SK-N-SH (cell line): ENCODE measurements at regions not wholly inside any gene's neighbourhood (a gene's known extent, or its start where the extent isn't known, plus 50 kb on each side); places are given as distances from the start of the nearest gene placed in this dataset.

Source experiments
- CTCF ChIA-PET: fragments of 300-600, 350-600 bp; formaldehyde crosslinking; extraction: SDS; loops from one replicate; lab custom pipeline; 2021; lab: Yijun Ruan, JAX
- POLR2A ChIA-PET: fragments of 350-600 bp; sonication (Branson Sonifier 250); formaldehyde crosslinking; extraction: SDS; loops from one replicate; lab custom pipeline; 2020; ENCODE audit warnings: antibody characterized with exemption, inconsistent platforms; lab: Yijun Ruan, JAX
- DNase-seq: peaks from one replicate; pipeline ENCODE4 v3.0.0; 2012
- H2AFZ ChIP-seq: fragments of 200-600 bp; sonication (generic); 2 replicates; pipeline ENCODE4 v1.8.1; 2016; ENCODE audit warnings: antibody characterized with exemption, mild to moderate bottlenecking, low read depth
- H3F3A ChIP-seq: fragments of 200-600 bp; sonication (generic); replicated peaks from 2 replicates; pipeline ENCODE3; 2016; ENCODE audit warnings: antibody characterized with exemption, mild to moderate bottlenecking; ENCODE audit not compliant: insufficient read depth
- H3K27ac ChIP-seq, 2 experiments: fragments of 200-500 bp in 1 of 2; fragments of 200-600 bp in 1 of 2; sonication (Bioruptor generic) in 1 of 2; sonication (generic), shearing (Covaris generic) in 1 of 2; 2 replicates each; pipeline versions ENCODE4 v1.5.1 to v1.6.1; 2014 to 2016; ENCODE audit warnings: low read depth in 2 of 2, inconsistent platforms in 1 of 2, low read length in 1 of 2, mild to moderate bottlenecking in 1 of 2, mixed read lengths in 1 of 2
- H3K27me3 ChIP-seq: fragments of 200-600 bp; sonication (generic), shearing (Covaris generic); 2 replicates; pipeline ENCODE4 v1.6.1; 2016; ENCODE audit warnings: mixed run types; ENCODE audit not compliant: insufficient read depth
- H3K36me3 ChIP-seq, 2 experiments: fragments of 200-500 bp in 1 of 2; fragments of 200-600 bp in 1 of 2; sonication (Bioruptor generic) in 1 of 2; sonication (generic) in 1 of 2; replicated peaks in 1 of 2; 2 replicates each; pipeline versions ENCODE3 to v1.5.1; 2014 to 2016; ENCODE audit warnings: low read length in 1 of 2, mild to moderate bottlenecking in 1 of 2; ENCODE audit not compliant: insufficient read depth in 2 of 2, control insufficient read depth in 1 of 2
- H3K4me1 ChIP-seq, 2 experiments: fragments of 200-500 bp in 1 of 2; fragments of 200-600 bp in 1 of 2; sonication (Bioruptor generic) in 1 of 2; sonication (generic), shearing (Covaris generic) in 1 of 2; 2 replicates each; pipeline versions ENCODE4 v1.5.1 to v1.6.1; 2014 to 2016; ENCODE audit warnings: low read depth in 1 of 2, low read length in 1 of 2, mixed run types in 1 of 2; ENCODE audit not compliant: insufficient read depth in 2 of 2, control insufficient read depth in 1 of 2
- H3K4me2 ChIP-seq: fragments of 200-600 bp; sonication (generic), shearing (Covaris generic); 2 replicates; pipeline ENCODE4 v1.6.1; 2017; ENCODE audit warnings: mixed run types
- H3K4me3 ChIP-seq, 2 experiments: fragments of 200-500 bp in 1 of 2; fragments of 200-600 bp in 1 of 2; sonication (Bioruptor generic) in 1 of 2; sonication (generic), shearing (Covaris generic) in 1 of 2; 2 replicates each; pipeline versions ENCODE4 v1.5.1 to v1.8.1; 2014 to 2016; ENCODE audit warnings: low read depth in 2 of 2, inconsistent platforms in 1 of 2, low read length in 1 of 2, mild to moderate bottlenecking in 1 of 2, mixed read lengths in 1 of 2, moderate library complexity in 1 of 2
- H3K79me2 ChIP-seq: fragments of 200-600 bp; sonication (generic); 2 replicates; pipeline ENCODE4 v1.8.1; 2017; ENCODE audit warnings: mild to moderate bottlenecking; ENCODE audit not compliant: insufficient read depth
- H3K9ac ChIP-seq: fragments of 200-600 bp; sonication (generic); 2 replicates; pipeline ENCODE4 v1.6.1; 2017; ENCODE audit warnings: mixed run types
- H3K9me2 ChIP-seq: fragments of 200-600 bp; sonication (generic); 2 replicates; pipeline ENCODE4 v1.6.1; 2017; ENCODE audit warnings: mixed run types
- H3K9me3 ChIP-seq: fragments of 200-600 bp; sonication (generic); 2 replicates; pipeline ENCODE4 v1.6.1; 2017; ENCODE audit warnings: mixed run types, mild to moderate bottlenecking, moderate library complexity
- H4K20me1 ChIP-seq: fragments of 200-600 bp; sonication (generic); 2 replicates; pipeline ENCODE4 v1.6.1; 2017; ENCODE audit warnings: mild to moderate bottlenecking, mixed run types; ENCODE audit not compliant: insufficient read depth
- CHD2 ChIP-seq: fragments of 150-350 bp; IDR thresholded peaks from 2 replicates; pipeline ENCODE4 v1.6.1; 2018; ENCODE audit warnings: low read length; ENCODE audit not compliant: partially characterized antibody
- ELF1 ChIP-seq: IDR thresholded peaks from 2 replicates; pipeline ENCODE4 v1.4.0; 2012
- EP300 ChIP-seq, 2 experiments: IDR thresholded peaks; 2 replicates each; pipeline versions ENCODE4 v1.4.0 to v1.6.1; 2012; ENCODE audit warnings: borderline replicate concordance in 1 of 2, low read depth in 1 of 2, low read length in 1 of 2
- EZH2phosphoT487 ChIP-seq: fragments of 200-600 bp; sonication (generic); IDR thresholded peaks from 2 replicates; pipeline ENCODE4 v1.6.1; 2017; ENCODE audit warnings: low read depth, mixed run types, mild to moderate bottlenecking, antibody characterized with exemption, moderate library complexity, borderline replicate concordance
- FOSL2 ChIP-seq: IDR thresholded peaks from 2 replicates; pipeline ENCODE4 v1.4.0; 2012; ENCODE audit warnings: low read depth, mild to moderate bottlenecking, moderate library complexity, borderline replicate concordance
- FOXJ3 ChIP-seq: sonication (generic); formaldehyde crosslinking; IDR thresholded peaks from 2 replicates; pipeline ENCODE4 v1.5.1; 2020; ENCODE audit warnings: mild to moderate bottlenecking, missing genetic modification reagents
- FOXM1 ChIP-seq: IDR thresholded peaks from 2 replicates; pipeline ENCODE4 v1.4.0; 2012; ENCODE audit warnings: low read depth, mild to moderate bottlenecking
- GABPA ChIP-seq: IDR thresholded peaks from 2 replicates; pipeline ENCODE4 v1.4.0; 2012; ENCODE audit warnings: low read depth, mild to moderate bottlenecking
- GATA2 ChIP-seq: sonication (generic); formaldehyde crosslinking; IDR thresholded peaks from 2 replicates; pipeline ENCODE4 v1.5.0; 2020; ENCODE audit warnings: mild to moderate bottlenecking, missing genetic modification reagents
- MAX ChIP-seq: IDR thresholded peaks from 2 replicates; pipeline ENCODE4 v1.4.0; 2012; ENCODE audit warnings: low read depth
- MEF2A ChIP-seq: IDR thresholded peaks from 2 replicates; pipeline ENCODE4 v1.4.0; 2012; ENCODE audit warnings: low read depth, borderline replicate concordance
- NRF1 ChIP-seq: IDR thresholded peaks from 2 replicates; pipeline ENCODE4 v1.6.1; 2012; ENCODE audit warnings: low read depth, mild to moderate bottlenecking, low read length
- PBX3 ChIP-seq: IDR thresholded peaks from 2 replicates; pipeline ENCODE4; 2012
- POLR2AphosphoS5 ChIP-seq: IDR thresholded peaks from 2 replicates; pipeline ENCODE4 v1.6.1; 2012; ENCODE audit warnings: low read depth, low read length
- RAD21 ChIP-seq: IDR thresholded peaks from 2 replicates; pipeline ENCODE4 v1.6.1; 2012; ENCODE audit warnings: mild to moderate bottlenecking, low read length
- TAF1 ChIP-seq: IDR thresholded peaks from 2 replicates; pipeline ENCODE4 v1.6.1; 2012; ENCODE audit warnings: low read depth, mild to moderate bottlenecking, low read length, moderate library complexity, borderline replicate concordance
- TCF12 ChIP-seq: IDR thresholded peaks from 2 replicates; pipeline ENCODE4 v1.4.0; 2012
- TEAD4 ChIP-seq: IDR thresholded peaks from 2 replicates; pipeline ENCODE4 v1.4.0; 2012; ENCODE audit warnings: mild to moderate bottlenecking, borderline replicate concordance; ENCODE audit not compliant: insufficient read depth
- YY1 ChIP-seq: IDR thresholded peaks from 2 replicates; pipeline ENCODE4 v1.4.0; 2012; ENCODE audit warnings: low read depth, mild to moderate bottlenecking
- WGBS: methylation state at CpG from one replicate; pipeline ENCODE4 v1.1.6; 2017; ENCODE audit warnings: low lambda C conversion rate; 5-methylcytosine and 5-hydroxymethylcytosine counted together
- TF ChIP-seq, protein P1 (sequence below): fragments of 150-350 bp; IDR thresholded peaks from 2 replicates; pipeline ENCODE4 v1.6.1; 2017; ENCODE audit warnings: antibody characterized with exemption, low read length, low read depth, borderline replicate concordance
- TF ChIP-seq, protein P2 (sequence below): IDR thresholded peaks from 2 replicates; pipeline ENCODE4 v1.4.0; 2012; ENCODE audit warnings: low read depth, borderline replicate concordance
- TF ChIP-seq, protein P3 (sequence below): fragments of 200-600 bp; sonication (generic); IDR thresholded peaks from 2 replicates; pipeline ENCODE4 v1.6.1; 2017; ENCODE audit warnings: antibody characterized with exemption, mild to moderate bottlenecking, moderate library complexity

GRCh38 chr13:89407357-89407756 lies 1736.2 kb downstream of the SLITRK5 start:
- H3K9me3 ChIP-seq, result no peaks in the 10 kb centered on the region
- CTCF ChIA-PET, result no interaction called here
- no peak overlapping the region for H3K27ac ChIP-seq
- no peaks in the 10 kb centered on the region for H3K9me2 ChIP-seq
- no peaks in the 10 kb centered on the region for H3K36me3 ChIP-seq
- H2AFZ ChIP-seq, result no peak overlapping the region
- DNase-seq, result no peak
- H3K4me2 ChIP-seq, result no peak overlapping the region
- POLR2A ChIA-PET, result no interaction called here
- 59% methylated on average over 4 of the region's 4 CpGs for WGBS
- H3K27me3 ChIP-seq, result no peaks in the 10 kb centered on the region
- H3K79me2 ChIP-seq, result no peaks in the 10 kb centered on the region
- no peaks in the 10 kb centered on the region for H4K20me1 ChIP-seq
- no peak overlapping the region for H3K4me3 ChIP-seq
- TF ChIP-seq EP300 (IDR thresholded peaks at IDR 0.05; ENCODE audit: borderline replicate concordance in 1 of 2, low read depth in 1 of 2, low read length in 1 of 2) (no peak), TAF1 (no peak), GATA2 (CRISPR knock-in tag) (no peak), ELF1 (no peak), TCF12 (no peak), TEAD4 (no peak), POLR2AphosphoS5 (no peak), MEF2A (no peak), GABPA (no peak), PBX3 (no peak), CHD2 (no peak), MAX (no peak), RAD21 (no peak)
- TF ChIP-seq, protein P1, sequence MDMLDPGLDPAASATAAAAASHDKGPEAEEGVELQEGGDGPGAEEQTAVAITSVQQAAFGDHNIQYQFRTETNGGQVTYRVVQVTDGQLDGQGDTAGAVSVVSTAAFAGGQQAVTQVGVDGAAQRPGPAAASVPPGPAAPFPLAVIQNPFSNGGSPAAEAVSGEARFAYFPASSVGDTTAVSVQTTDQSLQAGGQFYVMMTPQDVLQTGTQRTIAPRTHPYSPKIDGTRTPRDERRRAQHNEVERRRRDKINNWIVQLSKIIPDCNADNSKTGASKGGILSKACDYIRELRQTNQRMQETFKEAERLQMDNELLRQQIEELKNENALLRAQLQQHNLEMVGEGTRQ, result no peak
- TF ChIP-seq, protein P2, sequence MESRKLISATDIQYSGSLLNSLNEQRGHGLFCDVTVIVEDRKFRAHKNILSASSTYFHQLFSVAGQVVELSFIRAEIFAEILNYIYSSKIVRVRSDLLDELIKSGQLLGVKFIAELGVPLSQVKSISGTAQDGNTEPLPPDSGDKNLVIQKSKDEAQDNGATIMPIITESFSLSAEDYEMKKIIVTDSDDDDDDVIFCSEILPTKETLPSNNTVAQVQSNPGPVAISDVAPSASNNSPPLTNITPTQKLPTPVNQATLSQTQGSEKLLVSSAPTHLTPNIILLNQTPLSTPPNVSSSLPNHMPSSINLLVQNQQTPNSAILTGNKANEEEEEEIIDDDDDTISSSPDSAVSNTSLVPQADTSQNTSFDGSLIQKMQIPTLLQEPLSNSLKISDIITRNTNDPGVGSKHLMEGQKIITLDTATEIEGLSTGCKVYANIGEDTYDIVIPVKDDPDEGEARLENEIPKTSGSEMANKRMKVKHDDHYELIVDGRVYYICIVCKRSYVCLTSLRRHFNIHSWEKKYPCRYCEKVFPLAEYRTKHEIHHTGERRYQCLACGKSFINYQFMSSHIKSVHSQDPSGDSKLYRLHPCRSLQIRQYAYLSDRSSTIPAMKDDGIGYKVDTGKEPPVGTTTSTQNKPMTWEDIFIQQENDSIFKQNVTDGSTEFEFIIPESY, result no peak
- H3K4me1 ChIP-seq, result no peaks in the 10 kb centered on the region
- no peak overlapping the region for H3K9ac ChIP-seq
- no peaks in the 10 kb centered on the region for H3F3A ChIP-seq

- POLR2A ChIA-PET, result interaction anchor here (0.6 kb wide), 1 partner anchor 16 kb away, joined by 4 read pairs; no protein-coding TSS in a partner anchor
- DNase-seq, result no peak
- Histone ChIP-seq H3K4me3 (no peak overlapping the region), H3F3A (no peaks in the 10 kb centered on the region), H3K36me3 (no peaks in the 10 kb centered on the region), H3K9me3 (no peaks in the 10 kb centered on the region), H2AFZ (no peak overlapping the region), H3K4me1 (no peaks in the 10 kb centered on the region), H3K79me2 (no peaks in the 10 kb centered on the region), H3K27ac (no peak overlapping the region), H3K9me2 (no peaks in the 10 kb centered on the region), H3K27me3 (no peaks in the 10 kb centered on the region), H4K20me1 (no peaks in the 10 kb centered on the region), H3K4me2 (no peak overlapping the region), H3K9ac (no peak overlapping the region)
- WGBS, result 55% methylated on average over 2 of the region's 2 CpGs
- CTCF ChIA-PET, result interaction anchor here (2.8 kb wide), 1 partner anchor 263 kb away, joined by 8 read pairs; no protein-coding TSS in a partner anchor
- TF ChIP-seq FOXM1 (no peak), EZH2phosphoT487 (no peak), GABPA (no peak), NRF1 (no peak), TCF12 (no peak), YY1 (no peak), FOXJ3 (no peak), ELF1 (no peak), FOSL2 (no peak)
- TF ChIP-seq, protein P3, sequence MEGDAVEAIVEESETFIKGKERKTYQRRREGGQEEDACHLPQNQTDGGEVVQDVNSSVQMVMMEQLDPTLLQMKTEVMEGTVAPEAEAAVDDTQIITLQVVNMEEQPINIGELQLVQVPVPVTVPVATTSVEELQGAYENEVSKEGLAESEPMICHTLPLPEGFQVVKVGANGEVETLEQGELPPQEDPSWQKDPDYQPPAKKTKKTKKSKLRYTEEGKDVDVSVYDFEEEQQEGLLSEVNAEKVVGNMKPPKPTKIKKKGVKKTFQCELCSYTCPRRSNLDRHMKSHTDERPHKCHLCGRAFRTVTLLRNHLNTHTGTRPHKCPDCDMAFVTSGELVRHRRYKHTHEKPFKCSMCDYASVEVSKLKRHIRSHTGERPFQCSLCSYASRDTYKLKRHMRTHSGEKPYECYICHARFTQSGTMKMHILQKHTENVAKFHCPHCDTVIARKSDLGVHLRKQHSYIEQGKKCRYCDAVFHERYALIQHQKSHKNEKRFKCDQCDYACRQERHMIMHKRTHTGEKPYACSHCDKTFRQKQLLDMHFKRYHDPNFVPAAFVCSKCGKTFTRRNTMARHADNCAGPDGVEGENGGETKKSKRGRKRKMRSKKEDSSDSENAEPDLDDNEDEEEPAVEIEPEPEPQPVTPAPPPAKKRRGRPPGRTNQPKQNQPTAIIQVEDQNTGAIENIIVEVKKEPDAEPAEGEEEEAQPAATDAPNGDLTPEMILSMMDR, result no peak
- TF ChIP-seq, protein P2, result no peak
Observed at GRCh38 chr13:89432997-89433396, 1761.8 kb downstream of the SLITRK5 start.
